ENCODE measurements at regions not wholly inside any gene's neighbourhood (a gene's known extent, or its start where the extent isn't known, plus 50 kb on each side); places are given as distances from the start of the nearest gene placed in this dataset.
"Not testable (repeated sequence)": the region's sequence is repeated elsewhere in the genome, so short reads cannot be mapped to it uniquely, and the experiment has no call there.

GRCh38 chr11:31957674-31958073, 133.2 kb upstream of the RCN1 start:
- Mint-ChIP-seq H3K36me3 (ENCODE audit: low read depth) (no peaks in the 10 kb centered on the region), H3K27ac (no peak overlapping the region), H3K27me3 (no peaks in the 10 kb centered on the region), H3K4me1 (ENCODE audit: low read depth) (peaks cover 3% of the 10 kb centered on the region), H3K9me3 (no peaks in the 10 kb centered on the region), H3K4me3 (no peak overlapping the region)
- no peak for DNase-seq

DNA sequence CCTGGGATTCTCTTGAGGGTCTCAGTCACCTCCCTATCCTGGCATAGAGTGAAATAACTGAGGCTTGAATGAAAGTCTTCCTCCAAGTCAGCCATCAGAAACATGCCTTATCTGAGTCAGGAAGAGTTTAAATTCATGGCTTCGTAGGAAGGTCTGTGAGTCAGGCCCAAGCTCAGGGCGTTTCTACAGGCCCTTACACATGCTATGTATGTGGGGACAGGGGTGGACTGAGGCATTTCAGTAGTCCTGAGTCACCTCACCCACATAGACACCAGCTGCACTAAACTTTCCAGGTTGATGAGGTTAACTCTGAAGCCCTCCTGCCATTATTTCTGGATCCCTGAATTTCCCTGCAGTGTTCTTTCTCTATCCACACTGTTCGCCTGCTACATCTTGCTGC, 134.6 kb upstream of the RCN1 start:
- no peak for DNase-seq
- peaks cover 3% of the 10 kb centered on the region for H3K4me1 Mint-ChIP-seq (ENCODE audit: low read depth)
- no peaks in the 10 kb centered on the region for H3K36me3 Mint-ChIP-seq (ENCODE audit: low read depth)
- H3K27me3 Mint-ChIP-seq: no peaks in the 10 kb centered on the region
- no peak overlapping the region for H3K27ac Mint-ChIP-seq
- no peaks in the 10 kb centered on the region for H3K9me3 Mint-ChIP-seq
- H3K4me3 Mint-ChIP-seq: no peak overlapping the region

- DNase-seq: no peak
- Mint-ChIP-seq H3K36me3 (ENCODE audit: low read depth) (no peaks in the 10 kb centered on the region), H3K4me1 (ENCODE audit: low read depth) (peaks cover 3% of the 10 kb centered on the region), H3K9me3 (no peaks in the 10 kb centered on the region), H3K27me3 (peaks cover under 1% of the 10 kb centered on the region), H3K27ac (no peak overlapping the region), H3K4me3 (no peak overlapping the region)
Measured at GRCh38 chr11:31955838-31956237, 135.0 kb upstream of the RCN1 start.

- H3K27me3 Mint-ChIP-seq: peaks cover 8% of the 10 kb centered on the region
- H3K9me3 Mint-ChIP-seq: no peaks in the 10 kb centered on the region
- DNase-seq: no peak
- H3K4me3 Mint-ChIP-seq: no peak overlapping the region
- no peak overlapping the region for H3K27ac Mint-ChIP-seq
- H3K36me3 Mint-ChIP-seq (ENCODE audit: low read depth): no peaks in the 10 kb centered on the region
- H3K4me1 Mint-ChIP-seq (ENCODE audit: low read depth): peaks cover 3% of the 10 kb centered on the region
Measured at GRCh38 chr11:31953803-31954327, 137.0 kb upstream of the RCN1 start.

GRCh38 chr11:31949733-31950200, 138.6 kb upstream of the PAX6 start:
- peaks cover 20% of the 10 kb centered on the region for H3K27me3 Mint-ChIP-seq
- not testable (repeated sequence) for H3K9me3 Mint-ChIP-seq; H3K27ac Mint-ChIP-seq; DNase-seq; H3K4me1 Mint-ChIP-seq (ENCODE audit: low read depth); H3K36me3 Mint-ChIP-seq (ENCODE audit: low read depth); H3K4me3 Mint-ChIP-seq

GRCh38 chr11:31947051-31947450, 135.9 kb upstream of the PAX6 start:
- peaks cover 24% of the 10 kb centered on the region for H3K27me3 Mint-ChIP-seq
- H3K4me1 Mint-ChIP-seq (ENCODE audit: low read depth): no peaks in the 10 kb centered on the region
- DNase-seq: no peak
- H3K4me3 Mint-ChIP-seq: no peak overlapping the region
- no peak overlapping the region for H3K27ac Mint-ChIP-seq
- no peaks in the 10 kb centered on the region for H3K9me3 Mint-ChIP-seq
- no peaks in the 10 kb centered on the region for H3K36me3 Mint-ChIP-seq (ENCODE audit: low read depth)

GRCh38 chr11:31943056-31943780, 132.1 kb upstream of the PAX6 start:
- Mint-ChIP-seq H3K4me1 (ENCODE audit: low read depth) (no peaks in the 10 kb centered on the region), H3K36me3 (ENCODE audit: low read depth) (no peaks in the 10 kb centered on the region), H3K27ac (no peak overlapping the region), H3K9me3 (no peaks in the 10 kb centered on the region), H3K27me3 (peaks cover 35% of the 10 kb centered on the region), H3K4me3 (no peak overlapping the region)
- DNase-seq: no peak

DNA sequence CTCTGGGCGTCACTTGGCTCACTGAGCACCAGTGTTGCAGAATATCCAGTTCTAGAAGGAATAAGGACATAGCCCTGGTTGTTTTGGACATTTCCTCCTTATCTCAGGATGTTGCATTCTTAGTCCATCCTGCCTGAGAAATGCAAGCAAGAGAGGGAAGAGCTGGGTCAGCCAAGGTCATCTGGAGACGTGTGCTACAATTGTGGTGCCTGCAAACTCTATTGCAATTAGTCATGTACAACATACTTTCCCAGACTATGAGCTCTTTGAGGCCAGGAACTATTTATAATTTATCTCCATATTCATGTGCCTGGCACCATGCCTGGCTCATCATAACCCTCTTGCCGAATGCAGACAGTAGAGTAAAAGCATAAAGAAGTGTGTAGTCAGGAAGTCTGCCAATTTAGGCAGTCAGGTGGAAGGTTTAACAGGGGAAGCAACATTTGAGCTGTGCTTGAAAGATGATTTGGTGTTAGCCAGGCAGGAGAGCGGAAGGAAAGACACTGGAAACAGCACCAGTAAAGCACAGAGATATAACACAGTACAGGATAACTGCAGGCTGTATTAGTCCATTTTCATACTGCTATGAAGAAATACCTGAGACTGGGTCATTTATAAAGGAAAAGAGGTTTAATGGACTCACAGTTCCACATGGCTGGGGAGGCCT, 129.4 kb upstream of the PAX6 start:
- no peaks in the 10 kb centered on the region for H3K36me3 Mint-ChIP-seq (ENCODE audit: low read depth)
- H3K4me3 Mint-ChIP-seq: no peak overlapping the region
- peaks cover 32% of the 10 kb centered on the region for H3K27me3 Mint-ChIP-seq
- H3K27ac Mint-ChIP-seq: no peak overlapping the region
- DNase-seq: no peak
- H3K9me3 Mint-ChIP-seq: no peaks in the 10 kb centered on the region
- H3K4me1 Mint-ChIP-seq (ENCODE audit: low read depth): no peaks in the 10 kb centered on the region

GRCh38 chr11:31939004-31939403, 127.9 kb upstream of the PAX6 start:
- Mint-ChIP-seq H3K9me3 (no peaks in the 10 kb centered on the region), H3K27me3 (peaks cover 33% of the 10 kb centered on the region), H3K4me3 (no peak overlapping the region), H3K36me3 (ENCODE audit: low read depth) (no peaks in the 10 kb centered on the region), H3K4me1 (ENCODE audit: low read depth) (no peaks in the 10 kb centered on the region), H3K27ac (no peak overlapping the region)
- no peak for DNase-seq

GRCh38 chr11:31936312-31936711, 125.2 kb upstream of the PAX6 start:
- no peak for DNase-seq
- peaks cover 39% of the 10 kb centered on the region for H3K27me3 Mint-ChIP-seq
- no peaks in the 10 kb centered on the region for H3K4me1 Mint-ChIP-seq (ENCODE audit: low read depth)
- no peaks in the 10 kb centered on the region for H3K9me3 Mint-ChIP-seq
- no peak overlapping the region for H3K4me3 Mint-ChIP-seq
- H3K27ac Mint-ChIP-seq: no peak overlapping the region
- no peaks in the 10 kb centered on the region for H3K36me3 Mint-ChIP-seq (ENCODE audit: low read depth)

- no peaks in the 10 kb centered on the region for H3K9me3 Mint-ChIP-seq
- peaks cover 24% of the 10 kb centered on the region for H3K27me3 Mint-ChIP-seq
- H3K36me3 Mint-ChIP-seq (ENCODE audit: low read depth): no peaks in the 10 kb centered on the region
Measured at GRCh38 chr11:31932879-31933278, 121.8 kb upstream of the PAX6 start.

GRCh38 chr11:31927982-31928381, 116.9 kb upstream of the PAX6 start:
- Mint-ChIP-seq H3K27ac (no peak overlapping the region), H3K36me3 (ENCODE audit: low read depth) (no peaks in the 10 kb centered on the region), H3K4me3 (no peak overlapping the region), H3K9me3 (no peaks in the 10 kb centered on the region), H3K4me1 (ENCODE audit: low read depth) (no peaks in the 10 kb centered on the region), H3K27me3 (peaks cover 8% of the 10 kb centered on the region)
- no peak for DNase-seq

More at GRCh38 chr11:31932879-31933278, 121.8 kb upstream of the PAX6 start:
- Mint-ChIP-seq H3K27ac (no peak overlapping the region), H3K4me1 (ENCODE audit: low read depth) (no peaks in the 10 kb centered on the region), H3K4me3 (no peak overlapping the region)
- DNase-seq: no peak

DNA sequence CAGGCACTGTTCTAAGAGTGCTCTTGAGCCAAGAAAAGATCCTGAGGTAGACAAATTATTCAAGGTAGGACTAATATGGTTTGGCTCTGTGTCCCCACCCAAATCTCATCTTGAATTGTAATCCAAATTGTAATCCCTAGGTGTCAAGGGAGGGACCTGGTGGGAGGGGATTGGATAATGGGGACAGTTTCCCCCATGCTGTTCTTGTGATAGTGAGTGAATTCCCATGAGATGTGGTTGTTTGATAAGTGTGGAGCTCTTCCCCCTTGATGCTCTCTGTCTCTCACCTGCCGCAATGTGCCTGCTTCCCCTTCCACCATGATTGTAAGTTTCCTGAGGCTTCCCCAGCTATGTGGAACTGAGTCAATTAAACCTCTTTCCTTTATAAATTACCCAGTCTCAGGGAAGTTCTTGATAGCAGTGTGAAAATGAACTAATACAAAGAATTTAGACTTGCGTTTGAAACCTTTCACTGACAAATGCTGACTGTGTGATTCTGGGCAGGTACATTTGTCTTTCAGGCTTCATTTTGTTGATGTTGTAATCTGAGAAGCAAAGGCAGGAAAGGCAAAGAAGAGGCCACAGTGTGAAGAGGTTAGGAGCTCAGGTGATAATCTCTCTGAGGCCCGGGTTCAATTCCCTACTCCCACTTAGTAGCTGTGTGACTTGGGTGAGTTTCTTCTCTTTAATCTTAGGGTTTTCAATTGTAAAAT, 115.8 kb upstream of the PAX6 start:
- no peak for DNase-seq
- Mint-ChIP-seq H3K27me3 (peaks cover 11% of the 10 kb centered on the region), H3K27ac (no peak overlapping the region), H3K4me3 (no peak overlapping the region), H3K9me3 (no peaks in the 10 kb centered on the region), H3K36me3 (ENCODE audit: low read depth) (no peaks in the 10 kb centered on the region), H3K4me1 (ENCODE audit: low read depth) (no peaks in the 10 kb centered on the region)

DNA sequence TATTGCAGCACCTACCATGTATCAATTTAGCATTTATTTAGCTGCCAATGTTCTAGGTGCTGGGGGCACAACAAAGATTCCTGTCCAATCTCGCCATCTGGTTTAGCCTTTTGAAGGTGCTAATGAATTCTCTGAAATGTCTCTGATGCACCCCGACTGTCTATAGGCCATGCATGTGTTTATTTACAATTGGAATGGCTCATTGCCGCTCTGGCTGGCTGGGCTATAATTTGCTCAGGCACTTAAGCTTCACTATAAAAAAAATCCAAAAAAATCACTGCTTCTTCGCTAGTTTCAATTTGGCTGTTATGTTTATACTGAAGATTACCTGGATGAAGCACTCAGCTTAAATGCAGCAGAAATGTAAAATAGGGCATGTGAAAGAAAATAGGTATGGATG, 115.0 kb upstream of the PAX6 start:
- no peak overlapping the region for H3K27ac Mint-ChIP-seq
- H3K4me1 Mint-ChIP-seq (ENCODE audit: low read depth): no peaks in the 10 kb centered on the region
- no peaks in the 10 kb centered on the region for H3K36me3 Mint-ChIP-seq (ENCODE audit: low read depth)
- no peak overlapping the region for H3K4me3 Mint-ChIP-seq
- H3K27me3 Mint-ChIP-seq: peaks cover 18% of the 10 kb centered on the region
- no peak for DNase-seq
- no peaks in the 10 kb centered on the region for H3K9me3 Mint-ChIP-seq

- peaks cover 24% of the 10 kb centered on the region for H3K27me3 Mint-ChIP-seq
- no peaks in the 10 kb centered on the region for H3K4me1 Mint-ChIP-seq (ENCODE audit: low read depth)
- peaks cover 1% of the 10 kb centered on the region for H3K9me3 Mint-ChIP-seq
- no peak overlapping the region for H3K27ac Mint-ChIP-seq
- H3K36me3 Mint-ChIP-seq (ENCODE audit: low read depth): no peaks in the 10 kb centered on the region
- H3K4me3 Mint-ChIP-seq: no peak overlapping the region
- no peak for DNase-seq
Measured at GRCh38 chr11:31922450-31922849, 111.3 kb upstream of the PAX6 start.
